OCI-LY3 (cell line): ENCODE measurements at regions not wholly inside any gene's neighbourhood (a gene's known extent, or its start where the extent isn't known, plus 50 kb on each side); places are given as distances from the start of the nearest gene placed in this dataset.

Experiments used
- EZH2phosphoT487 ChIP-seq: fragments of 200-600 bp; shearing (Covaris generic); IDR thresholded peaks from 2 replicates; pipeline ENCODE4 v1.6.1; 2018; ENCODE audit warnings: antibody characterized with exemption, mixed run types, low read depth
- TF ChIP-seq, protein P1 (sequence below): fragments of 200-600, 300-600 bp; sonication (generic); IDR thresholded peaks from 2 replicates; pipeline ENCODE4 v1.5.1; 2014; ENCODE audit warnings: antibody characterized with exemption, low read length, low read depth

- TF ChIP-seq, protein P1, sequence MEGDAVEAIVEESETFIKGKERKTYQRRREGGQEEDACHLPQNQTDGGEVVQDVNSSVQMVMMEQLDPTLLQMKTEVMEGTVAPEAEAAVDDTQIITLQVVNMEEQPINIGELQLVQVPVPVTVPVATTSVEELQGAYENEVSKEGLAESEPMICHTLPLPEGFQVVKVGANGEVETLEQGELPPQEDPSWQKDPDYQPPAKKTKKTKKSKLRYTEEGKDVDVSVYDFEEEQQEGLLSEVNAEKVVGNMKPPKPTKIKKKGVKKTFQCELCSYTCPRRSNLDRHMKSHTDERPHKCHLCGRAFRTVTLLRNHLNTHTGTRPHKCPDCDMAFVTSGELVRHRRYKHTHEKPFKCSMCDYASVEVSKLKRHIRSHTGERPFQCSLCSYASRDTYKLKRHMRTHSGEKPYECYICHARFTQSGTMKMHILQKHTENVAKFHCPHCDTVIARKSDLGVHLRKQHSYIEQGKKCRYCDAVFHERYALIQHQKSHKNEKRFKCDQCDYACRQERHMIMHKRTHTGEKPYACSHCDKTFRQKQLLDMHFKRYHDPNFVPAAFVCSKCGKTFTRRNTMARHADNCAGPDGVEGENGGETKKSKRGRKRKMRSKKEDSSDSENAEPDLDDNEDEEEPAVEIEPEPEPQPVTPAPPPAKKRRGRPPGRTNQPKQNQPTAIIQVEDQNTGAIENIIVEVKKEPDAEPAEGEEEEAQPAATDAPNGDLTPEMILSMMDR, result no peak
- TF ChIP-seq EZH2phosphoT487, result no peak
These were observed 162.2 kb upstream of the SETMAR start for GRCh38 chr3:4140921-4141320.
